ENCODE measurements at regions not wholly inside any gene's neighbourhood (a gene's known extent, or its start where the extent isn't known, plus 50 kb on each side); places are given as distances from the start of the nearest gene placed in this dataset.

DNA sequence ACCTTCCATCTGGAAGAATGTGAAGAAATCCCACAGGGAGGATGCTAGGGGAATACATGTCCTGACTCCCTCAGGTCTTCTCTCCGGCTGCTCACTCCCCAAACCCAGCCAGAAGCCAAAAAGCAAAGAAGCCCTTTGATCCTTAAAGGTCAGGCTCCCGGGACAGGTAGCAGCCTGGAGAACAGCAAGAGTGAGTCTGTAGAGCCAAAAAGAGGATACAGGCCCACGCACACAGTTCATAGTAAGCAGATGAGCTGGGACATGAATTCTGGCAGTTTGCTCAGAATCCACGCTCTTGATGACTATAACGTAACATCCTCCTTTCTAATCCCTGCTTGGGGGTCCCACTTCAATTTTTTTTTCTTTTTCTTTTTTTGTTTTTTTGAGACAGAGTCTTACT, 72.0 kb upstream of the SLC44A1 start:
- TF ChIP-seq, protein P1, sequence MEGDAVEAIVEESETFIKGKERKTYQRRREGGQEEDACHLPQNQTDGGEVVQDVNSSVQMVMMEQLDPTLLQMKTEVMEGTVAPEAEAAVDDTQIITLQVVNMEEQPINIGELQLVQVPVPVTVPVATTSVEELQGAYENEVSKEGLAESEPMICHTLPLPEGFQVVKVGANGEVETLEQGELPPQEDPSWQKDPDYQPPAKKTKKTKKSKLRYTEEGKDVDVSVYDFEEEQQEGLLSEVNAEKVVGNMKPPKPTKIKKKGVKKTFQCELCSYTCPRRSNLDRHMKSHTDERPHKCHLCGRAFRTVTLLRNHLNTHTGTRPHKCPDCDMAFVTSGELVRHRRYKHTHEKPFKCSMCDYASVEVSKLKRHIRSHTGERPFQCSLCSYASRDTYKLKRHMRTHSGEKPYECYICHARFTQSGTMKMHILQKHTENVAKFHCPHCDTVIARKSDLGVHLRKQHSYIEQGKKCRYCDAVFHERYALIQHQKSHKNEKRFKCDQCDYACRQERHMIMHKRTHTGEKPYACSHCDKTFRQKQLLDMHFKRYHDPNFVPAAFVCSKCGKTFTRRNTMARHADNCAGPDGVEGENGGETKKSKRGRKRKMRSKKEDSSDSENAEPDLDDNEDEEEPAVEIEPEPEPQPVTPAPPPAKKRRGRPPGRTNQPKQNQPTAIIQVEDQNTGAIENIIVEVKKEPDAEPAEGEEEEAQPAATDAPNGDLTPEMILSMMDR (IDR thresholded peaks at IDR 0.05) = no peak
- no peak for TF ChIP-seq POLR2A (IDR thresholded peaks at IDR 0.05)

All from body of pancreas (tissue), 4 donors.